ENCODE measurements at regions not wholly inside any gene's neighbourhood (a gene's known extent, or its start where the extent isn't known, plus 50 kb on each side); places are given as distances from the start of the nearest gene placed in this dataset.

GRCh38 chr1:65493802-65494201 lies 73.3 kb downstream of the LEPR start:
- peak; percentile 16 for DNase-seq
- H3K9me3 ChIP-seq (ENCODE audit: control insufficient read depth, low read length), result no peaks in the 10 kb centered on the region
- H2BK120ac ChIP-seq (ENCODE audit: low read depth, low read length), result no peak overlapping the region
- no peak overlapping the region for H3K4me3 ChIP-seq (ENCODE audit: insufficient read depth in 1 of 2, low read depth in 1 of 2, low read length in 2 of 2)
- H3K27me3 ChIP-seq (ENCODE audit: control insufficient read depth in 1 of 2, insufficient read depth in 1 of 2, low read length in 2 of 2), result no peaks in the 10 kb centered on the region
- H2BK15ac ChIP-seq (ENCODE audit: low read depth, poor library complexity, severe bottlenecking), result no peak overlapping the region
- peaks cover 2% of the 10 kb centered on the region for H3K79me1 ChIP-seq (replicated peaks; ENCODE audit: low read length, poor library complexity, severe bottlenecking)
- H2AFZ ChIP-seq (ENCODE audit: low read depth, low read length), result no peak overlapping the region
- H2BK5ac ChIP-seq (ENCODE audit: low read depth, low read length, poor library complexity, severe bottlenecking), result no peak overlapping the region
- no peak overlapping the region for H4K91ac ChIP-seq (ENCODE audit: low read length)
- no peaks in the 10 kb centered on the region for H3K4me1 ChIP-seq (ENCODE audit: control insufficient read depth, insufficient read depth, low read depth, low read length)
- H3K9ac ChIP-seq (ENCODE audit: low read length), result no peak overlapping the region
- H2BK12ac ChIP-seq (ENCODE audit: low read length in 2 of 2), result no peak overlapping the region
- H3K27ac ChIP-seq (ENCODE audit: low read length, poor library complexity, severe bottlenecking), result no peak overlapping the region
- no peak overlapping the region for H3K4ac ChIP-seq (ENCODE audit: low read depth in 1 of 2, low read length in 2 of 2)
- no peak overlapping the region for H3K4me2 ChIP-seq (ENCODE audit: low read length, poor library complexity, severe bottlenecking)
- H3K18ac ChIP-seq (ENCODE audit: low read depth in 1 of 2, low read length in 2 of 2), result no peak overlapping the region
- H2AK5ac ChIP-seq (ENCODE audit: low read length, severe bottlenecking), result no peak overlapping the region
- no peak overlapping the region for H4K8ac ChIP-seq (ENCODE audit: low read length)
- no peak overlapping the region for H3K14ac ChIP-seq (ENCODE audit: low read length in 2 of 2)
- no peak overlapping the region for H3K23ac ChIP-seq (ENCODE audit: low read length in 2 of 2)
- 0% methylated on average over 1 of the region's 2 CpGs for WGBS
- no peaks in the 10 kb centered on the region for H3K36me3 ChIP-seq (ENCODE audit: control insufficient read depth in 1 of 2, insufficient read depth in 2 of 2, low read depth in 1 of 2, low read length in 2 of 2)

GRCh38 chr1:65494671-65495070 lies 74.2 kb downstream of the LEPR start:
- Histone ChIP-seq H2BK12ac (ENCODE audit: low read length in 2 of 2) (no peak overlapping the region), H3K4me1 (ENCODE audit: control insufficient read depth, insufficient read depth, low read depth, low read length) (no peaks in the 10 kb centered on the region), H3K79me1 (replicated peaks; ENCODE audit: low read length, poor library complexity, severe bottlenecking) (peaks cover 2% of the 10 kb centered on the region), H3K9me3 (ENCODE audit: control insufficient read depth, low read length) (no peaks in the 10 kb centered on the region), H3K4me3 (ENCODE audit: insufficient read depth in 1 of 2, low read depth in 1 of 2, low read length in 2 of 2) (no peak overlapping the region), H4K8ac (ENCODE audit: low read length) (no peak overlapping the region), H3K23ac (ENCODE audit: low read length in 2 of 2) (no peak overlapping the region), H3K27ac (ENCODE audit: low read length, poor library complexity, severe bottlenecking) (no peak overlapping the region), H2AK5ac (ENCODE audit: low read length, severe bottlenecking) (no peak overlapping the region), H2AFZ (ENCODE audit: low read depth, low read length) (no peak overlapping the region), H3K14ac (ENCODE audit: low read length in 2 of 2) (no peak overlapping the region), H3K4me2 (ENCODE audit: low read length, poor library complexity, severe bottlenecking) (no peak overlapping the region), H2BK120ac (ENCODE audit: low read depth, low read length) (no peak overlapping the region), H2BK5ac (ENCODE audit: low read depth, low read length, poor library complexity, severe bottlenecking) (no peak overlapping the region), H2BK15ac (ENCODE audit: low read depth, poor library complexity, severe bottlenecking) (no peak overlapping the region), H3K4ac (ENCODE audit: low read depth in 1 of 2, low read length in 2 of 2) (no peak overlapping the region), H3K27me3 (ENCODE audit: control insufficient read depth in 1 of 2, insufficient read depth in 1 of 2, low read length in 2 of 2) (no peaks in the 10 kb centered on the region), H3K18ac (ENCODE audit: low read depth in 1 of 2, low read length in 2 of 2) (no peak overlapping the region), H4K91ac (ENCODE audit: low read length) (no peak overlapping the region), H3K9ac (ENCODE audit: low read length) (no peak overlapping the region), H3K36me3 (ENCODE audit: control insufficient read depth in 1 of 2, insufficient read depth in 2 of 2, low read depth in 1 of 2, low read length in 2 of 2) (no peaks in the 10 kb centered on the region)
- DNase-seq, result no peak
- WGBS, result 100% methylated on average over 1 of the region's 1 CpG

- Histone ChIP-seq H2AK5ac (ENCODE audit: low read length, severe bottlenecking) (no peak overlapping the region), H2BK5ac (ENCODE audit: low read depth, low read length, poor library complexity, severe bottlenecking) (no peak overlapping the region), H3K9me3 (ENCODE audit: control insufficient read depth, low read length) (no peaks in the 10 kb centered on the region), H3K27me3 (ENCODE audit: control insufficient read depth in 1 of 2, insufficient read depth in 1 of 2, low read length in 2 of 2) (no peaks in the 10 kb centered on the region), H4K8ac (ENCODE audit: low read length) (no peak overlapping the region), H4K91ac (ENCODE audit: low read length) (no peak overlapping the region), H3K14ac (ENCODE audit: low read length in 2 of 2) (no peak overlapping the region), H3K4ac (ENCODE audit: low read depth in 1 of 2, low read length in 2 of 2) (no peak overlapping the region), H2BK120ac (ENCODE audit: low read depth, low read length) (no peak overlapping the region), H3K9ac (ENCODE audit: low read length) (no peak overlapping the region), H3K4me1 (ENCODE audit: control insufficient read depth, insufficient read depth, low read depth, low read length) (no peaks in the 10 kb centered on the region), H2BK12ac (ENCODE audit: low read length in 2 of 2) (no peak overlapping the region), H3K36me3 (ENCODE audit: control insufficient read depth in 1 of 2, insufficient read depth in 2 of 2, low read depth in 1 of 2, low read length in 2 of 2) (no peaks in the 10 kb centered on the region), H3K79me1 (replicated peaks; ENCODE audit: low read length, poor library complexity, severe bottlenecking) (no peaks in the 10 kb centered on the region), H3K27ac (ENCODE audit: low read length, poor library complexity, severe bottlenecking) (no peak overlapping the region), H3K23ac (ENCODE audit: low read length in 2 of 2) (no peak overlapping the region), H3K18ac (ENCODE audit: low read depth in 1 of 2, low read length in 2 of 2) (no peak overlapping the region), H3K4me2 (ENCODE audit: low read length, poor library complexity, severe bottlenecking) (no peak overlapping the region), H2AFZ (ENCODE audit: low read depth, low read length) (no peak overlapping the region), H2BK15ac (ENCODE audit: low read depth, poor library complexity, severe bottlenecking) (no peak overlapping the region), H3K4me3 (ENCODE audit: insufficient read depth in 1 of 2, low read depth in 1 of 2, low read length in 2 of 2) (no peak overlapping the region)
- no CpG with 5 or more reads among the region's 1 CpG for WGBS
- no peak for DNase-seq
Observed at GRCh38 chr1:65495137-65495536, 74.7 kb downstream of the LEPR start.

- no peak overlapping the region for H2AFZ ChIP-seq (ENCODE audit: low read depth, low read length)
- no peak overlapping the region for H3K27ac ChIP-seq (ENCODE audit: low read length, poor library complexity, severe bottlenecking)
- H3K4me1 ChIP-seq (ENCODE audit: control insufficient read depth, insufficient read depth, low read depth, low read length), result no peaks in the 10 kb centered on the region
- no peak overlapping the region for H3K9ac ChIP-seq (ENCODE audit: low read length)
- no peak overlapping the region for H3K4me2 ChIP-seq (ENCODE audit: low read length, poor library complexity, severe bottlenecking)
- peaks cover 2% of the 10 kb centered on the region for H3K79me1 ChIP-seq (replicated peaks; ENCODE audit: low read length, poor library complexity, severe bottlenecking)
- DNase-seq, result peak; percentile 89
- H2BK5ac ChIP-seq (ENCODE audit: low read depth, low read length, poor library complexity, severe bottlenecking), result no peak overlapping the region
- H3K4ac ChIP-seq (ENCODE audit: low read depth in 1 of 2, low read length in 2 of 2), result no peak overlapping the region
- H3K4me3 ChIP-seq (ENCODE audit: insufficient read depth in 1 of 2, low read depth in 1 of 2, low read length in 2 of 2), result no peak overlapping the region
- no peak overlapping the region for H2BK15ac ChIP-seq (ENCODE audit: low read depth, poor library complexity, severe bottlenecking)
- H2AK5ac ChIP-seq (ENCODE audit: low read length, severe bottlenecking), result no peak overlapping the region
- no peak overlapping the region for H4K8ac ChIP-seq (ENCODE audit: low read length)
- H3K36me3 ChIP-seq (ENCODE audit: control insufficient read depth in 1 of 2, insufficient read depth in 2 of 2, low read depth in 1 of 2, low read length in 2 of 2), result no peaks in the 10 kb centered on the region
- no peak overlapping the region for H3K23ac ChIP-seq (ENCODE audit: low read length in 2 of 2)
- 0% methylated on average over 1 of the region's 2 CpGs for WGBS
- no peaks in the 10 kb centered on the region for H3K27me3 ChIP-seq (ENCODE audit: control insufficient read depth in 1 of 2, insufficient read depth in 1 of 2, low read length in 2 of 2)
- H3K9me3 ChIP-seq (ENCODE audit: control insufficient read depth, low read length), result no peaks in the 10 kb centered on the region
- no peak overlapping the region for H2BK120ac ChIP-seq (ENCODE audit: low read depth, low read length)
- H3K18ac ChIP-seq (ENCODE audit: low read depth in 1 of 2, low read length in 2 of 2), result no peak overlapping the region
- H4K91ac ChIP-seq (ENCODE audit: low read length), result no peak overlapping the region
- H2BK12ac ChIP-seq (ENCODE audit: low read length in 2 of 2), result no peak overlapping the region
- H3K14ac ChIP-seq (ENCODE audit: low read length in 2 of 2), result no peak overlapping the region
Observed at GRCh38 chr1:65497256-65497830, 76.9 kb downstream of the LEPR start.
